Kidney (tissue), 10 donors: ENCODE measurements at regions not wholly inside any gene's neighbourhood (a gene's known extent, or its start where the extent isn't known, plus 50 kb on each side); places are given as distances from the start of the nearest gene placed in this dataset.
"Not testable (repeated sequence)": the region's sequence is repeated elsewhere in the genome, so short reads cannot be mapped to it uniquely, and the experiment has no call there.

Experiments
- DNase-seq, 5 donors: peaks; one replicate each; pipeline ENCODE4 v3.0.0-alpha.2; 2013 to 2020
- FAIRE-seq: peaks from 2 replicates; lab custom pipeline; 2012; peaks lifted over from hg19 to GRCh38; lab: Jason Lieb, UNC
- H3K27ac ChIP-seq, 2 donors: one replicate each; pipeline ENCODE4 v1.7.0; 2013; ENCODE audit warnings: low read depth in 2 of 2, low read length in 2 of 2, inconsistent platforms in 1 of 2
- H3K27me3 ChIP-seq: one replicate; pipeline ENCODE4 v1.7.1; 2013; ENCODE audit warnings: low read length, inconsistent platforms; ENCODE audit not compliant: control insufficient read depth, insufficient read depth
- H3K36me3 ChIP-seq, 3 donors: one replicate each; pipeline versions ENCODE4 v1.7.0 to v1.7.1; 2013; ENCODE audit warnings: low read length in 3 of 3, control low read depth in 1 of 3, inconsistent platforms in 1 of 3; ENCODE audit not compliant: insufficient read depth in 3 of 3, control insufficient read depth in 2 of 3
- H3K4me1 ChIP-seq, 3 donors: one replicate each; pipeline versions ENCODE4 v1.7.0 to v1.7.1; 2013; ENCODE audit warnings: low read length in 3 of 3, inconsistent platforms in 1 of 3, low read depth in 1 of 3; ENCODE audit not compliant: control insufficient read depth in 2 of 3, insufficient read depth in 2 of 3
- H3K4me3 ChIP-seq, 3 donors: one replicate each; pipeline versions ENCODE4 v1.7.0 to v1.8.1; 2013; ENCODE audit warnings: low read length in 3 of 3, control low read depth in 1 of 3, inconsistent platforms in 1 of 3
- H3K9ac ChIP-seq, 3 donors: one replicate each; pipeline versions ENCODE4 v1.7.0 to v1.7.1; 2013; ENCODE audit warnings: low read length in 3 of 3, control low read depth in 1 of 3, inconsistent platforms in 1 of 3
- H3K9me3 ChIP-seq, 3 donors: one replicate each; pipeline versions ENCODE4 v1.7.0 to v1.7.1; 2013; ENCODE audit warnings: low read length in 3 of 3, control low read depth in 1 of 3, inconsistent platforms in 1 of 3; ENCODE audit not compliant: control insufficient read depth in 2 of 3, insufficient read depth in 1 of 3
- intact Hi-C: fragments of 100-400 bp; cut with DNase I; formaldehyde crosslinking; loops from one replicate; pipeline ENCODE4 v1.11.1; 2022
- donor health status: control.
- donor health status: control.
- donor health status: DM: yes; HTN: yes; CAD: no.
- donor health status: Normal renal cell carcinoma (clear cell type).

- peak in 1 of 5 donors; percentile 32 for DNase-seq
- FAIRE-seq: not testable (repeated sequence)
Measured at GRCh38 chr19:200203-200602, 91.0 kb downstream of the PLPP2 start.

More at GRCh38 chr19:200203-200602, 91.0 kb downstream of the PLPP2 start:
- intact Hi-C loops, H3K4me3 ChIP-seq, H3K36me3 ChIP-seq, H3K27ac ChIP-seq, H3K4me1 ChIP-seq, H3K9ac ChIP-seq, H3K27me3 ChIP-seq, H3K9me3 ChIP-seq: not testable (repeated sequence)
